ENCODE measurements at regions not wholly inside any gene's neighbourhood (a gene's known extent, or its start where the extent isn't known, plus 50 kb on each side); places are given as distances from the start of the nearest gene placed in this dataset.

GRCh38 chr5:64110222-64110621 lies 55.4 kb upstream of the RNF180 start:
- DNase-seq = no peak

GRCh38 chr5:64108674-64109073 lies 57.0 kb upstream of the RNF180 start:
- DNase-seq = no peak

DNA sequence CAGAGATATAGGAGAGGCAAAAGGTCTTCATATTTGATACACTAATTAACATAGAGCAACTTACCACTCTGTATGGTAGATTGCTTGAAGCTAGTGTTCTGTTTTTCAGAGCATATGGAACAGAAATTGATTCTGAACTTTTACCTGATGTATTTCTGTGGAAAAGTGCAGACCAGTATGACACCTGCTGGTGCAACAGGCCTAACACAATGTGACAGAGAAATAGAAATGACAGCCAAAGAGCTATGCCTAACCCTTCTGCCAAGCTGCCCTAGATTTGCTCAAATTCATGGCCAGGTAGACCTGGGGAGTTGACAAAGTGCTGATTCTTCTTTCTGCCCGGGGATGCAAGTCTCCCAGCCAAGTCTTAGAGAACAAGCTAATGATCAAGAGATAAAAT lies 65.4 kb upstream of the RNF180 start:
- DNase-seq = no peak

DNA sequence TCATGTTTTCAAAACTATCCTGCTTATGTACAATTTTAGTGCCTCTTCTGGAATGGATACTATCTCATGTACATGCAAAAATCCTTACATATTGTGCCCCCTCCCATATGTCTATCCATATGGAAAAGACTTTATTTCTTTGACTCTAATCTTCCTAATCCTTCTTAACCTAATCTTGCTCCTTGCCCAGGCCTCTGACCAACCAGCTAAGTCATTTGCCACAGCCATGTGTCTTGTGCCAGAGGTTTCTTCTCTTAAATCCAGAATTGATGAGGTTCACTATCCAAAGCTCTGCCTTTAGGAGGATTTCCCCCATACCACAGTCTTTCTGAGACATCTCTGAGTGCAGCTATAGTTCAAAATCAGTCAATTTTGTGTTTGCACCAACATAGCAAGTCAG lies 68.9 kb upstream of the RNF180 start:
- DNase-seq = no peak

GRCh38 chr5:64077589-64077988 lies 88.1 kb upstream of the RNF180 start:
- no peak for DNase-seq

GRCh38 chr5:64074533-64074932 lies 91.1 kb upstream of the RNF180 start:
- peak; percentile 14 for DNase-seq

DNA sequence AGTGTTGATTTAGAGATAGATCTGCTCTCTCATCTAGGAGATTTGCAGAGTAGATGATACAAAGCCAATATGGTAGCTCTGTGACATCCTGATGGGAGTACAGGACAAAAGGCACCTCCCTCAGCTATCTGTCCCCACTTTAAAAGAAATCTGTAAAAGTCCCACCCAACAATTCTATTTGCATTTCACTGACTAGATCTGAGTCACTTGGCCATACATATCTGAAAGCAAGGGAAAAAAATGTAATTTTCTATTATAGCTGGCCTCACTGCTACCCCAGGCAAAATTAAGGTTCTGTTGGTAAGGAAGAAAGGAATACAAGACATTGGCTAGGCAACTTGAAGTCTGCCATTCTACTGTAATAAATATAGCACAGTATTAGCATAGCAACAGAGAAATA lies 96.2 kb upstream of the RNF180 start:
- no peak for DNase-seq

- DNase-seq = no peak
Measured at GRCh38 chr5:64050296-64050695, 88.1 kb upstream of the HTR1A start.

- DNase-seq = no peak
Measured at GRCh38 chr5:64040490-64040889, 78.2 kb upstream of the HTR1A start.

DNA sequence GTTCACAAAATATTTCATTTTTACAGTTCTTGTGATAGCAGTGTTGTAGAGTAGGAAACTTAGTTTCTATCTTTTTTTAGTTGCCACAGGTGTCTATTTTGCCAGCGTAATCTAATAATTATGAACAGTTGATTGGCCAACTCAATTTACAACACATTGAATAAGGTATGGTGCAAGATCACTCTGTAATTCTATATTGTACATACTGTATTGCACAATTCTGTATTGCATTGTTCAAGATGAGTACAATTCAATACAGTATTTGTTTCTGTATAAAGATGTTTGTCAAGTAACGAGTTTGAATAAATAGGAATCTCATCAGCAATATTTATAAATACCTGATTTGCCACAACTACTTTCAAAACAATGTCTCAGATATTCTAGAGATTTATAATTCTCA lies 64.2 kb upstream of the HTR1A start:
- DNase-seq = no peak

DNA sequence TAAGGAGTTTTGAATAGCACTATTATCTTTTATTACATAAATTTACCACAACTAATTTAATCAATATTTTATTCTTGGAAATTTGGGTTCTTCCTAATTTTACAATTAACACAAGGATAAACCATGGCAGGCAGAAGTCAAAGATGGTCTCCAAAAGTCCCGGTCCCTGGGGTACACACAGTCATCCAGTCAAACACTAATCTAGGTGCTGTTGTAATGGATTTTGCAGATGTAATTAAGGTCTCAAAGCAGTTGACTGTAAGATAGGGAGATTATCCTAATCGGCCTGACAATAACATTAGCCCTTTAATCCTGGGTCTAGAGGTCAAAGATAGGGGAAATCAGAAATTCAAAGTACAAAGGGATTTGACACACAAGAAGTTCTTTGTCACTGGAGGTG lies 57.5 kb upstream of the HTR1A start:
- DNase-seq = no peak

DNA sequence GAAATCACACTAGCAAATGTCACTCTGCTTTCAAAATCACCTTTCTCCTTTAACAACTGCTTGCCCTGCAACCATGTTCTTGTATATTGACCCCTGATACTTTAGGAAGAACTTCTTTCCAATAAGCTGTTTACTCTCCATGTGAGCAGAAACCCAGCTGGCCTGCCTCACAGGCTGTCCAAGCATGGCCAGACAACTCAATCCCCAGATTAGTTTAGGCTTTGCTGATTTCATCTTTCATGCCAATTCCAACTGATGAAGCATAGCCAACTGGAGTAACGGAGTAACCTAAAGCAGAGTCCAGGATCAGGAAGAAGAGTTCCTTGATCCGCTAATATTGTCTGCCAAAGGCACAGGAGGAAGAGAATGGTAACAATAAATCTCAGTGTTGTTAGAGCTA lies 56.7 kb upstream of the HTR1A start:
- DNase-seq = no peak

DNA sequence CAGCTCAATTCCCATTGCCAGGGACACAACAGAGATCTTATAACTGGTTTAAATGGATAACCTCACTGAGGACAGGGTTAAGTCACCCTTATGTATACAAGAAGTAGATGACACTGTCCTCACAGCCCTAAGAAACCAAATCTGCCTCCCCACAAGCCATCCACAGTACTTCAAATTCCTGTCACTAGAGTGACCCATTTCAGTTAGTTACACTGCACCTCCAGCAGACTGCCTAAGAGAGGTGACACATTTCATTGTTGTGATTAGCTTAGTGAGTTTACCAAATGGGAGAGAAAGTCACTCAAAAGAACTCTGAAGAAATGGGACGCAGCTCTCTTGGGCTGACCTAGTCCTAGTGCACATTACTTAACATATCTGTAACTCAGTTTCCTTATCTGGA lies 53.6 kb upstream of the HTR1A start:
- no peak for DNase-seq
